ENCODE measurements at regions not wholly inside any gene's neighbourhood (a gene's known extent, or its start where the extent isn't known, plus 50 kb on each side); places are given as distances from the start of the nearest gene placed in this dataset.

- TF ChIP-seq CTCF (IDR thresholded peaks at IDR 0.05; ENCODE audit: insufficient read depth, low read length, poor library complexity, severe bottlenecking), result peak; percentile 79
- no peaks in the 10 kb centered on the region for H3K36me3 ChIP-seq (ENCODE audit: control insufficient read depth, insufficient read depth, low read length)
- no peaks in the 10 kb centered on the region for H3K27me3 ChIP-seq (ENCODE audit: control insufficient read depth, insufficient read depth, low read length)
- DNase-seq (ENCODE audit: low read depth), result peak; percentile 51
- H3K4me3 ChIP-seq (ENCODE audit: low read depth, low read length), result peak overlapping the region; percentile 43
Measured at GRCh38 chr12:91382081-91382543, 199.5 kb upstream of the DCN start.

GRCh38 chr12:91381309-91381804 is 198.7 kb upstream of the DCN start:
- no peaks in the 10 kb centered on the region for H3K36me3 ChIP-seq (ENCODE audit: control insufficient read depth, insufficient read depth, low read length)
- H3K4me3 ChIP-seq (ENCODE audit: low read depth, low read length), result no peak overlapping the region
- TF ChIP-seq CTCF (IDR thresholded peaks at IDR 0.05; ENCODE audit: insufficient read depth, low read length, poor library complexity, severe bottlenecking), result no peak
- peak; percentile 91 for DNase-seq (ENCODE audit: low read depth)
- H3K27me3 ChIP-seq (ENCODE audit: control insufficient read depth, insufficient read depth, low read length), result no peaks in the 10 kb centered on the region

GRCh38 chr12:91380631-91381030 is 198.0 kb upstream of the DCN start:
- Histone ChIP-seq H3K36me3 (ENCODE audit: control insufficient read depth, insufficient read depth, low read length) (no peaks in the 10 kb centered on the region), H3K27me3 (ENCODE audit: control insufficient read depth, insufficient read depth, low read length) (no peaks in the 10 kb centered on the region), H3K4me3 (ENCODE audit: low read depth, low read length) (no peak overlapping the region)
- TF ChIP-seq CTCF (IDR thresholded peaks at IDR 0.05; ENCODE audit: insufficient read depth, low read length, poor library complexity, severe bottlenecking), result no peak
- no peak for DNase-seq (ENCODE audit: low read depth)

GRCh38 chr12:91379051-91379775 is 196.6 kb upstream of the DCN start:
- TF ChIP-seq CTCF (IDR thresholded peaks at IDR 0.05; ENCODE audit: insufficient read depth, low read length, poor library complexity, severe bottlenecking), result no peak
- H3K27me3 ChIP-seq (ENCODE audit: control insufficient read depth, insufficient read depth, low read length), result no peaks in the 10 kb centered on the region
- no peak for DNase-seq (ENCODE audit: low read depth)
- no peak overlapping the region for H3K4me3 ChIP-seq (ENCODE audit: low read depth, low read length)
- H3K36me3 ChIP-seq (ENCODE audit: control insufficient read depth, insufficient read depth, low read length), result no peaks in the 10 kb centered on the region

GRCh38 chr12:91377436-91377835 is 194.8 kb upstream of the DCN start:
- no peak for TF ChIP-seq CTCF (IDR thresholded peaks at IDR 0.05; ENCODE audit: insufficient read depth, low read length, poor library complexity, severe bottlenecking)
- Histone ChIP-seq H3K27me3 (ENCODE audit: control insufficient read depth, insufficient read depth, low read length) (no peaks in the 10 kb centered on the region), H3K4me3 (ENCODE audit: low read depth, low read length) (no peak overlapping the region), H3K36me3 (ENCODE audit: control insufficient read depth, insufficient read depth, low read length) (no peaks in the 10 kb centered on the region)
- DNase-seq (ENCODE audit: low read depth), result no peak

GRCh38 chr12:91373086-91373485 is 190.5 kb upstream of the DCN start:
- Histone ChIP-seq H3K27me3 (ENCODE audit: control insufficient read depth, insufficient read depth, low read length) (no peaks in the 10 kb centered on the region), H3K4me3 (ENCODE audit: low read depth, low read length) (no peak overlapping the region), H3K36me3 (ENCODE audit: control insufficient read depth, insufficient read depth, low read length) (no peaks in the 10 kb centered on the region)
- no peak for TF ChIP-seq CTCF (IDR thresholded peaks at IDR 0.05; ENCODE audit: insufficient read depth, low read length, poor library complexity, severe bottlenecking)
- DNase-seq (ENCODE audit: low read depth), result no peak
